ENCODE measurements at regions not wholly inside any gene's neighbourhood (a gene's known extent, or its start where the extent isn't known, plus 50 kb on each side); places are given as distances from the start of the nearest gene placed in this dataset.

- Histone ChIP-seq H3K4me1 (ENCODE audit: control insufficient read depth in 2 of 2, insufficient read depth in 2 of 2, low read length in 2 of 2) (peaks cover 0 to 2% of the 10 kb centered on the region in 2 donors), H3K27ac (ENCODE audit: low read depth in 1 of 2, low read length in 1 of 2) (no peak overlapping the region), H3K36me3 (ENCODE audit: control insufficient read depth in 2 of 2, insufficient read depth in 2 of 2, low read length in 1 of 2) (no peaks in the 10 kb centered on the region), H3K4me3 (ENCODE audit: low read length in 2 of 2) (no peak overlapping the region), H3K9me3 (ENCODE audit: control insufficient read depth in 2 of 2, insufficient read depth in 1 of 2, low read length in 1 of 2) (no peaks in the 10 kb centered on the region), H3K27me3 (ENCODE audit: control insufficient read depth in 2 of 2, insufficient read depth in 1 of 2, low read length in 1 of 2) (no peaks in the 10 kb centered on the region)
- no peak for DNase-seq (ENCODE audit: low read depth in 6 of 9, low spot score in 9 of 9)
Measured at GRCh38 chr10:31615129-31615528, 296.1 kb downstream of the ZEB1 start.

- H3K36me3 ChIP-seq (ENCODE audit: control insufficient read depth in 2 of 2, insufficient read depth in 2 of 2, low read length in 1 of 2), result no peaks in the 10 kb centered on the region
- H3K4me3 ChIP-seq (ENCODE audit: low read length in 2 of 2), result no peak overlapping the region
- H3K9me3 ChIP-seq (ENCODE audit: control insufficient read depth in 2 of 2, insufficient read depth in 1 of 2, low read length in 1 of 2), result no peaks in the 10 kb centered on the region
- H3K4me1 ChIP-seq (ENCODE audit: control insufficient read depth in 2 of 2, insufficient read depth in 2 of 2, low read length in 2 of 2), result peaks cover 0 to 2% of the 10 kb centered on the region in 2 donors
- WGBS, result 98% methylated on average over 1 of the region's 1 CpG
- DNase-seq (ENCODE audit: low read depth in 6 of 9, low spot score in 9 of 9), result no peak
- H3K27me3 ChIP-seq (ENCODE audit: control insufficient read depth in 2 of 2, insufficient read depth in 1 of 2, low read length in 1 of 2), result no peaks in the 10 kb centered on the region
- H3K27ac ChIP-seq (ENCODE audit: low read depth in 1 of 2, low read length in 1 of 2), result no peak overlapping the region
Measured at GRCh38 chr10:31614611-31615010, 295.6 kb downstream of the ZEB1 start.

GRCh38 chr10:31612082-31612481 lies 293.1 kb downstream of the ZEB1 start:
- Histone ChIP-seq H3K4me3 (ENCODE audit: low read length in 2 of 2) (no peak overlapping the region), H3K36me3 (ENCODE audit: control insufficient read depth in 2 of 2, insufficient read depth in 2 of 2, low read length in 1 of 2) (no peaks in the 10 kb centered on the region), H3K9me3 (ENCODE audit: control insufficient read depth in 2 of 2, insufficient read depth in 1 of 2, low read length in 1 of 2) (no peaks in the 10 kb centered on the region), H3K27ac (ENCODE audit: low read depth in 1 of 2, low read length in 1 of 2) (no peak overlapping the region), H3K27me3 (ENCODE audit: control insufficient read depth in 2 of 2, insufficient read depth in 1 of 2, low read length in 1 of 2) (no peaks in the 10 kb centered on the region), H3K4me1 (ENCODE audit: control insufficient read depth in 2 of 2, insufficient read depth in 2 of 2, low read length in 2 of 2) (no peaks in the 10 kb centered on the region)
- no peak for DNase-seq (ENCODE audit: low read depth in 6 of 9, low spot score in 9 of 9)
- 85% methylated on average over 4 of the region's 4 CpGs for WGBS

GRCh38 chr10:31611161-31611560 lies 292.1 kb downstream of the ZEB1 start:
- Histone ChIP-seq H3K9me3 (ENCODE audit: control insufficient read depth in 2 of 2, insufficient read depth in 1 of 2, low read length in 1 of 2) (no peaks in the 10 kb centered on the region), H3K36me3 (ENCODE audit: control insufficient read depth in 2 of 2, insufficient read depth in 2 of 2, low read length in 1 of 2) (no peaks in the 10 kb centered on the region), H3K4me3 (ENCODE audit: low read length in 2 of 2) (no peak overlapping the region), H3K27me3 (ENCODE audit: control insufficient read depth in 2 of 2, insufficient read depth in 1 of 2, low read length in 1 of 2) (no peaks in the 10 kb centered on the region), H3K27ac (ENCODE audit: low read depth in 1 of 2, low read length in 1 of 2) (no peak overlapping the region), H3K4me1 (ENCODE audit: control insufficient read depth in 2 of 2, insufficient read depth in 2 of 2, low read length in 2 of 2) (no peaks in the 10 kb centered on the region)
- 97% methylated on average over 7 of the region's 7 CpGs for WGBS
- no peak for DNase-seq (ENCODE audit: low read depth in 6 of 9, low spot score in 9 of 9)

GRCh38 chr10:31607481-31607880 lies 288.5 kb downstream of the ZEB1 start:
- no peak for DNase-seq (ENCODE audit: low read depth in 6 of 9, low spot score in 9 of 9)
- H3K4me3 ChIP-seq (ENCODE audit: low read length in 2 of 2), result no peak overlapping the region
- no peaks in the 10 kb centered on the region for H3K9me3 ChIP-seq (ENCODE audit: control insufficient read depth in 2 of 2, insufficient read depth in 1 of 2, low read length in 1 of 2)
- no peaks in the 10 kb centered on the region for H3K36me3 ChIP-seq (ENCODE audit: control insufficient read depth in 2 of 2, insufficient read depth in 2 of 2, low read length in 1 of 2)
- peaks cover 0 to 3% of the 10 kb centered on the region in 2 donors for H3K27me3 ChIP-seq (ENCODE audit: control insufficient read depth in 2 of 2, insufficient read depth in 1 of 2, low read length in 1 of 2)
- WGBS, result 93% methylated on average over 3 of the region's 3 CpGs
- H3K27ac ChIP-seq (ENCODE audit: low read depth in 1 of 2, low read length in 1 of 2), result no peak overlapping the region
- H3K4me1 ChIP-seq (ENCODE audit: control insufficient read depth in 2 of 2, insufficient read depth in 2 of 2, low read length in 2 of 2), result peaks cover 7 to 16% of the 10 kb centered on the region in 2 donors

- Histone ChIP-seq H3K36me3 (ENCODE audit: control insufficient read depth in 2 of 2, insufficient read depth in 2 of 2, low read length in 1 of 2) (no peaks in the 10 kb centered on the region), H3K9me3 (ENCODE audit: control insufficient read depth in 2 of 2, insufficient read depth in 1 of 2, low read length in 1 of 2) (no peaks in the 10 kb centered on the region), H3K4me3 (ENCODE audit: low read length in 2 of 2) (no peak overlapping the region), H3K27me3 (ENCODE audit: control insufficient read depth in 2 of 2, insufficient read depth in 1 of 2, low read length in 1 of 2) (peaks cover 0 to 4% of the 10 kb centered on the region in 2 donors), H3K27ac (ENCODE audit: low read depth in 1 of 2, low read length in 1 of 2) (no peak overlapping the region), H3K4me1 (ENCODE audit: control insufficient read depth in 2 of 2, insufficient read depth in 2 of 2, low read length in 2 of 2) (peaks cover 7 to 17% of the 10 kb centered on the region in 2 donors)
- no peak for DNase-seq (ENCODE audit: low read depth in 6 of 9, low spot score in 9 of 9)
Measured at GRCh38 chr10:31606841-31607240, 287.8 kb downstream of the ZEB1 start.

- WGBS, result 95% methylated on average over 2 of the region's 2 CpGs
- no peak for DNase-seq (ENCODE audit: low read depth in 6 of 9, low spot score in 9 of 9)
- H3K36me3 ChIP-seq (ENCODE audit: control insufficient read depth in 2 of 2, insufficient read depth in 2 of 2, low read length in 1 of 2), result no peaks in the 10 kb centered on the region
- H3K27me3 ChIP-seq (ENCODE audit: control insufficient read depth in 2 of 2, insufficient read depth in 1 of 2, low read length in 1 of 2), result peaks cover 0 to 4% of the 10 kb centered on the region in 2 donors
- H3K4me1 ChIP-seq (ENCODE audit: control insufficient read depth in 2 of 2, insufficient read depth in 2 of 2, low read length in 2 of 2), result peaks cover 7 to 17% of the 10 kb centered on the region in 2 donors
- H3K9me3 ChIP-seq (ENCODE audit: control insufficient read depth in 2 of 2, insufficient read depth in 1 of 2, low read length in 1 of 2), result no peaks in the 10 kb centered on the region
- H3K4me3 ChIP-seq (ENCODE audit: low read length in 2 of 2), result no peak overlapping the region
- H3K27ac ChIP-seq (ENCODE audit: low read depth in 1 of 2, low read length in 1 of 2), result no peak overlapping the region
Measured at GRCh38 chr10:31605861-31606525, 287.0 kb downstream of the ZEB1 start.

- H3K27me3 ChIP-seq (ENCODE audit: control insufficient read depth in 2 of 2, insufficient read depth in 1 of 2, low read length in 1 of 2), result peaks cover 0 to 4% of the 10 kb centered on the region in 2 donors
- 96% methylated on average over 4 of the region's 4 CpGs for WGBS
- no peaks in the 10 kb centered on the region for H3K36me3 ChIP-seq (ENCODE audit: control insufficient read depth in 2 of 2, insufficient read depth in 2 of 2, low read length in 1 of 2)
- no peak for DNase-seq (ENCODE audit: low read depth in 6 of 9, low spot score in 9 of 9)
- no peak overlapping the region for H3K4me3 ChIP-seq (ENCODE audit: low read length in 2 of 2)
- no peaks in the 10 kb centered on the region for H3K9me3 ChIP-seq (ENCODE audit: control insufficient read depth in 2 of 2, insufficient read depth in 1 of 2, low read length in 1 of 2)
- peaks cover 7 to 17% of the 10 kb centered on the region in 2 donors for H3K4me1 ChIP-seq (ENCODE audit: control insufficient read depth in 2 of 2, insufficient read depth in 2 of 2, low read length in 2 of 2)
- no peak overlapping the region for H3K27ac ChIP-seq (ENCODE audit: low read depth in 1 of 2, low read length in 1 of 2)
Measured at GRCh38 chr10:31605426-31605825, 286.4 kb downstream of the ZEB1 start.

GRCh38 chr10:31604646-31605170 lies 285.7 kb downstream of the ZEB1 start:
- Histone ChIP-seq H3K36me3 (ENCODE audit: control insufficient read depth in 2 of 2, insufficient read depth in 2 of 2, low read length in 1 of 2) (no peaks in the 10 kb centered on the region), H3K27me3 (ENCODE audit: control insufficient read depth in 2 of 2, insufficient read depth in 1 of 2, low read length in 1 of 2) (peaks cover 0 to 4% of the 10 kb centered on the region in 2 donors), H3K4me1 (ENCODE audit: control insufficient read depth in 2 of 2, insufficient read depth in 2 of 2, low read length in 2 of 2) (peaks cover 7 to 21% of the 10 kb centered on the region in 2 donors), H3K4me3 (ENCODE audit: low read length in 2 of 2) (no peak overlapping the region), H3K9me3 (ENCODE audit: control insufficient read depth in 2 of 2, insufficient read depth in 1 of 2, low read length in 1 of 2) (no peaks in the 10 kb centered on the region), H3K27ac (ENCODE audit: low read depth in 1 of 2, low read length in 1 of 2) (no peak overlapping the region)
- DNase-seq (ENCODE audit: low read depth in 6 of 9, low spot score in 9 of 9), result no peak
- 97% methylated on average over 4 of the region's 4 CpGs for WGBS

Measured in thymus (tissue), 11 donors.